Ovary (tissue), 7 donors: ENCODE measurements at regions not wholly inside any gene's neighbourhood (a gene's known extent, or its start where the extent isn't known, plus 50 kb on each side); places are given as distances from the start of the nearest gene placed in this dataset.

ENCODE experiments used
- DNase-seq, 5 donors: peaks; one replicate each; pipeline ENCODE4 v3.0.0-alpha.2; 2019 to 2020
- H3K27ac ChIP-seq, 2 donors: fragments of 200-600 bp; one replicate each; pipeline versions ENCODE4 v1.5.1 to v1.8.0; 2019 to 2022
- H3K27me3 ChIP-seq: fragments of 200-600 bp; one replicate; pipeline ENCODE4 v1.8.0; 2022
- H3K36me3 ChIP-seq: fragments of 200-600 bp; sonication (generic); one replicate; pipeline ENCODE4 v1.5.1; 2019
- H3K4me1 ChIP-seq: one replicate; pipeline ENCODE4 v1.8.1; 2013; ENCODE audit warnings: mild to moderate bottlenecking, moderate library complexity; ENCODE audit not compliant: insufficient read depth
- H3K4me3 ChIP-seq: fragments of 200-600 bp; sonication (generic); one replicate; pipeline ENCODE4 v1.5.1; 2017
- H3K9me3 ChIP-seq, 2 donors: fragments of 200-600 bp in 1 of 2; sonication (generic) in 1 of 2; one replicate each; pipeline versions ENCODE4 v1.5.1 to v1.8.1; 2013 to 2019; ENCODE audit warnings: mild to moderate bottlenecking in 1 of 2, moderate library complexity in 1 of 2
- EP300 ChIP-seq: sonication (generic); formaldehyde crosslinking; IDR thresholded peaks from one replicate; pipeline ENCODE4 v1.6.1; 2017; ENCODE audit warnings: antibody characterized with exemption
- POLR2A ChIP-seq: fragments of 450-650 bp; IDR thresholded peaks from one replicate; pipeline ENCODE4 v1.6.1; 2017; ENCODE audit warnings: antibody characterized with exemption, mild to moderate bottlenecking, moderate library complexity
- WGBS, 3 donors: extraction: QIAGEN DNeasy Blood & Tissue Kit in 1 of 3; methylation state at CpG; one replicate each; pipeline versions ENCODE4 v1.1.5 to v1.1.7; 2013 to 2017; 5-methylcytosine and 5-hydroxymethylcytosine counted together
- intact Hi-C, 4 donors: fragments of 100-400 bp; cut with DNase I; formaldehyde crosslinking; loops; one replicate each; pipeline versions ENCODE4 v1.11.0 to v1.15.1; 2022 to 2023
- TF ChIP-seq, protein P1 (sequence below), 3 donors: fragments of 450-650 bp in 2 of 3; fragments of 200-600 bp in 1 of 3; IDR thresholded peaks; one replicate each; pipeline versions ENCODE4 v1.5.1 to v1.8.0; 2016 to 2022; ENCODE audit warnings: antibody characterized with exemption in 3 of 3, mild to moderate bottlenecking in 1 of 3
- donor health status: DM: no; HTN: no; CAD: no; lungs with moderate emphysema.
- donor health status: DM: no; HTN: no; CAD: no.
- donor health status: Bipolar disorder and iron deficiency.
- donor health status: DM: no; HTN: no; CAD: no.
- donor health status: DM: yes; HTN: yes; CAD: no.

DNA sequence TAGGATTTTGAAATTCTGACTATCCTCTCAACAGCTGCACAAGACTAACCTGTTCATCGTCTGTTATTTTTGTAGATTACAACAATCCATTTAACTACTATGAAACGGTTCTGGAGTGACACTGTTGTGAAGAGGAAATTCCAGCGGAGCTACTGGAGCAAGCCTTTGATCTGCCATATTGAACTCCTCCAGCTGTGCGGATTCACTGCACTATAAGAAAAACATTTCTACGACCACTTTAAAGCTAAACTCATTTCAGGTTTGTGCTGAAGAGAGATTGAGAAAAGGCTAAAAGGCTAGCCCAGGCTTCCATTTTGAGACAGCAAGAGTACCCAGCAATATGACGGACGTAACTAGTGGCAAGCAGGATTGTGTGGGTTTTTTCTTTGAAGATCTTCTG, 104.9 kb upstream of the ANKH start:
- no peak for DNase-seq
- WGBS, 3 donors: 34 to 41% (median 38%) methylated on average over 7 of the region's 7 CpGs
- no peak overlapping the region for H3K4me3 ChIP-seq
- intact Hi-C loops: no loop called here
- H3K27ac ChIP-seq: no peak overlapping the region
- TF ChIP-seq EP300 (no peak), POLR2A (no peak)
- TF ChIP-seq, protein P1, sequence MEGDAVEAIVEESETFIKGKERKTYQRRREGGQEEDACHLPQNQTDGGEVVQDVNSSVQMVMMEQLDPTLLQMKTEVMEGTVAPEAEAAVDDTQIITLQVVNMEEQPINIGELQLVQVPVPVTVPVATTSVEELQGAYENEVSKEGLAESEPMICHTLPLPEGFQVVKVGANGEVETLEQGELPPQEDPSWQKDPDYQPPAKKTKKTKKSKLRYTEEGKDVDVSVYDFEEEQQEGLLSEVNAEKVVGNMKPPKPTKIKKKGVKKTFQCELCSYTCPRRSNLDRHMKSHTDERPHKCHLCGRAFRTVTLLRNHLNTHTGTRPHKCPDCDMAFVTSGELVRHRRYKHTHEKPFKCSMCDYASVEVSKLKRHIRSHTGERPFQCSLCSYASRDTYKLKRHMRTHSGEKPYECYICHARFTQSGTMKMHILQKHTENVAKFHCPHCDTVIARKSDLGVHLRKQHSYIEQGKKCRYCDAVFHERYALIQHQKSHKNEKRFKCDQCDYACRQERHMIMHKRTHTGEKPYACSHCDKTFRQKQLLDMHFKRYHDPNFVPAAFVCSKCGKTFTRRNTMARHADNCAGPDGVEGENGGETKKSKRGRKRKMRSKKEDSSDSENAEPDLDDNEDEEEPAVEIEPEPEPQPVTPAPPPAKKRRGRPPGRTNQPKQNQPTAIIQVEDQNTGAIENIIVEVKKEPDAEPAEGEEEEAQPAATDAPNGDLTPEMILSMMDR (IDR thresholded peaks at IDR 0.05): no peak
- H3K36me3 ChIP-seq: no peaks in the 10 kb centered on the region
- no peaks in the 10 kb centered on the region for H3K27me3 ChIP-seq
- no peaks in the 10 kb centered on the region for H3K9me3 ChIP-seq
- no peaks in the 10 kb centered on the region for H3K4me1 ChIP-seq

DNA sequence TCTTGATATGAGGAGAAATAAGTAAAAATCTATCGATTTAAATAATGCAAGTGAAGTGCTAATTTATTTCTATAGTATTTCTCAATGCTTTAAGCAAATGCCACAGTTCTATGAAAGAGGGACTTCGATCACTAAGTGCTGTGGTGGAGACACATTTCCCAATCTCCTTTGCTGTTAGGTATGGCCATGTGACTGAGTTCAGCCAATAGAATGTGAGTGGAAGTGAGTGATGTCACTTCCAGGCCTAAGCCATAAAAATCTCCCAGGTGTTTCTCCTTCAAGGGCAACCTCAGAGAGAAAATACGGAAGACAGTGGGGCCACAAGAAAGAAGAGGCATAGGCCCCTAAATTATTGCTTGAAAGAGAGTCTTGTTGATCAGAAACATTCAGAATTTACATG, 100.3 kb upstream of the ANKH start:
- Histone ChIP-seq H3K27ac (no peak overlapping the region), H3K4me3 (no peak overlapping the region), H3K27me3 (no peaks in the 10 kb centered on the region), H3K4me1 (no peaks in the 10 kb centered on the region), H3K9me3 (no peaks in the 10 kb centered on the region), H3K36me3 (no peaks in the 10 kb centered on the region)
- WGBS, 3 donors: 92 to 97% (median 93%) methylated on average over 3 of the region's 3 CpGs
- intact Hi-C loops: no loop called here
- TF ChIP-seq POLR2A (no peak), EP300 (no peak)
- TF ChIP-seq, protein P1 (IDR thresholded peaks at IDR 0.05): no peak
- DNase-seq: no peak

DNA sequence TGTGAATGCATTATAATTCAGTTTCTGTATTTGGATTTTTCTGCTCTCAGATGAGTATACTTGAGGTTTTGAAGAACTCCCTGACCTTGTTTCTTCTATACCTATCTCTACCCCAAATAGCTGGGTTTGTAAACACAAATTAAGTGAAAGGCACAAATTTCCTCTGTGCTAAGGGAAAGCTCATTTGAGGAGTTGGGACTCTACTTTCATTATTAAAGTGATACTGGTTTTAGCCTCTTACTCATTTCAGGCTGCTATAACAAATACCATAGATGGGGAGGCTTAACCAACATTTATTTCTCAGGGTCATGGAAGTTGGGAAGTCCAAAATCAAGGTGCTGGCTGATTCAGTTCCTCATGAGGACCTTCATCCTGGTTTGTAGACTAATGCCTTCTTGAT, 97.2 kb upstream of the ANKH start:
- Histone ChIP-seq H3K36me3 (no peaks in the 10 kb centered on the region), H3K9me3 (no peaks in the 10 kb centered on the region), H3K27me3 (no peaks in the 10 kb centered on the region), H3K27ac (no peak overlapping the region), H3K4me3 (no peak overlapping the region), H3K4me1 (no peaks in the 10 kb centered on the region)
- intact Hi-C loops: no loop called here
- TF ChIP-seq EP300 (no peak), POLR2A (no peak)
- TF ChIP-seq, protein P1 (IDR thresholded peaks at IDR 0.05): no peak
- DNase-seq: no peak

DNA sequence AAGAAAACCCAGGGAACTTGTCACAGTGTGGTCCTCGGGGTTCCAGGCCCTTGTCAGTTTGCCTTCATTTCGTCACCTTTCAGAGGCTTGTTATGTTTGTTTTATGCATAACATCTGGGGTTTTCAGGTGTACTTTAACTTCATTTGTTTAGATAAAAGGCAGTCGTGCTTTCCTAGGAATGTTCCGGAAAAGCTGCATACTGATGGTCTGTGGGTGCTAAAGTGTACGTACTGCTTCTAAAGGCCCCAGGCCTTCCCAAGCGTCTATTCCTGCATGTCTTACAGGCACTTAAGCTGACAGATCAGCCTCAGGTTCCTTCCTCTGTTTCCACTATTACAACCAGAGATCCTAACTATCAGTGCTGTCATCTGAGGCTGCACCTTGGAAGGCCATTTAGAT, 95.6 kb upstream of the ANKH start:
- DNase-seq: no peak
- H3K4me1 ChIP-seq: no peaks in the 10 kb centered on the region
- H3K27ac ChIP-seq: no peak overlapping the region
- TF ChIP-seq EP300 (no peak), POLR2A (no peak)
- TF ChIP-seq, protein P1 (IDR thresholded peaks at IDR 0.05): no peak
- H3K4me3 ChIP-seq: no peak overlapping the region
- H3K36me3 ChIP-seq: no peaks in the 10 kb centered on the region
- H3K9me3 ChIP-seq: no peaks in the 10 kb centered on the region
- WGBS, 3 donors: 88% methylated on average over 6 of the region's 6 CpGs
- no peaks in the 10 kb centered on the region for H3K27me3 ChIP-seq
- intact Hi-C loops: no loop called here

DNA sequence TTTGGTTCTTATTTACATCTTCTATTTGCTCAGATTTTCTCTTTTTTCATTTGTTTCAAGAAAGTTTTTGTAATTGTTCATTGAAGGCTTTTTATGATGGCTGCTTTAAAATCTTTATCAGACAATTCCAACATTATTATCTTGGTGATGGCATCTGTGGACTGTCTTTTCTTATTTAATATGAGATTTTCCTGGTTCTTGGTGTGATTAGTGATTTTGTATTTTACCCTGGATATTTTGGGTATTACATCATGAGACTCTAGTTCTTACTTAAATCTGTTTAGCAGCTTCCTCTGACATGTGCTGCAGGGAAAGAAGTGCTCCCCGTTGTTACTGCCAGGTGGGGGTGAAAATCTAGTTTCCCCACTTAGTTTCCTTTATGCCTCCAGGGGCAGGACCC, 94.2 kb upstream of the ANKH start:
- 76 to 91% (median 83%) methylated on average over 1 of the region's 1 CpG for WGBS, 3 donors
- Histone ChIP-seq H3K9me3 (no peaks in the 10 kb centered on the region), H3K4me1 (no peaks in the 10 kb centered on the region), H3K36me3 (no peaks in the 10 kb centered on the region), H3K4me3 (no peak overlapping the region), H3K27ac (no peak overlapping the region), H3K27me3 (no peaks in the 10 kb centered on the region)
- no peak for TF ChIP-seq POLR2A
- TF ChIP-seq, protein P1 (IDR thresholded peaks at IDR 0.05): no peak
- intact Hi-C loops: no loop called here
- no peak for DNase-seq
